HEK293 (cell line): ENCODE measurements at regions not wholly inside any gene's neighbourhood (a gene's known extent, or its start where the extent isn't known, plus 50 kb on each side); places are given as distances from the start of the nearest gene placed in this dataset.

Experiments used
- KLF7 ChIP-seq: fragments of 450-650 bp; formaldehyde crosslinking; IDR thresholded peaks from 2 replicates; pipeline ENCODE4 v1.5.1; 2016; ENCODE audit warnings: missing biosample characterization, missing genetic modification characterization, borderline replicate concordance
- REST ChIP-seq: fragments of 450-650 bp; formaldehyde crosslinking; IDR thresholded peaks from 2 replicates; pipeline ENCODE4 v1.5.1; 2016; ENCODE audit warnings: missing biosample characterization, missing genetic modification characterization
- TF ChIP-seq, protein P1 (sequence below): fragments of 450-650 bp; formaldehyde crosslinking; IDR thresholded peaks from 2 replicates; pipeline ENCODE4 v1.5.1; 2016; ENCODE audit warnings: missing biosample characterization, missing genetic modification characterization

DNA sequence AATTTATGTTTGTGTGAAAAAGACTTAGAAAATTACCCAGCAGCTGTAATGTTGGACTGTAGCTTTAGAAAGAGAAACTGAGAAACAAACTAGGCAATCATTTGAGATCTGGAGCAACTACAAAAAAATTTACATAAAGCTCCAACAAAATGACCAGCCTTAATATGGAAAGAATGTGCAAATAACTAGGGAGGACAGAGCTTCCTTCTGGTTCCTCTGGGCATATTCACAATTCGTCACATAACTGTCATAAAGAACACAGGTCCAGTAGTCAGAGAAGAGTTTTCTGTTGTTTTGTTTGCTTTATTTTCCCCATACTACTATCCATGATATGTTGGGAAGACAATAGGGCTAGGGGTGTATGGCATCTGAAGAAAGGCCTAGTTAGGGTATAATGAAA is 416.8 kb upstream of the DSEL start:
- TF ChIP-seq, protein P1, sequence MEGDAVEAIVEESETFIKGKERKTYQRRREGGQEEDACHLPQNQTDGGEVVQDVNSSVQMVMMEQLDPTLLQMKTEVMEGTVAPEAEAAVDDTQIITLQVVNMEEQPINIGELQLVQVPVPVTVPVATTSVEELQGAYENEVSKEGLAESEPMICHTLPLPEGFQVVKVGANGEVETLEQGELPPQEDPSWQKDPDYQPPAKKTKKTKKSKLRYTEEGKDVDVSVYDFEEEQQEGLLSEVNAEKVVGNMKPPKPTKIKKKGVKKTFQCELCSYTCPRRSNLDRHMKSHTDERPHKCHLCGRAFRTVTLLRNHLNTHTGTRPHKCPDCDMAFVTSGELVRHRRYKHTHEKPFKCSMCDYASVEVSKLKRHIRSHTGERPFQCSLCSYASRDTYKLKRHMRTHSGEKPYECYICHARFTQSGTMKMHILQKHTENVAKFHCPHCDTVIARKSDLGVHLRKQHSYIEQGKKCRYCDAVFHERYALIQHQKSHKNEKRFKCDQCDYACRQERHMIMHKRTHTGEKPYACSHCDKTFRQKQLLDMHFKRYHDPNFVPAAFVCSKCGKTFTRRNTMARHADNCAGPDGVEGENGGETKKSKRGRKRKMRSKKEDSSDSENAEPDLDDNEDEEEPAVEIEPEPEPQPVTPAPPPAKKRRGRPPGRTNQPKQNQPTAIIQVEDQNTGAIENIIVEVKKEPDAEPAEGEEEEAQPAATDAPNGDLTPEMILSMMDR (tag by site-specific recombination), result no peak
- no peak for TF ChIP-seq REST (tag by site-specific recombination)
- TF ChIP-seq KLF7 (tag by site-specific recombination), result no peak
